HG03039 (cell line): ENCODE measurements at regions not wholly inside any gene's neighbourhood (a gene's known extent, or its start where the extent isn't known, plus 50 kb on each side); places are given as distances from the start of the nearest gene placed in this dataset.

Experiments
- ATAC-seq: cut with Tn5 transposase; IDR thresholded peaks from one replicate; pipeline ENCODE4 v1.9.1; 2021; ENCODE audit warnings: mild to moderate bottlenecking, moderate library complexity; ENCODE audit not compliant: unreplicated experiment

- ATAC-seq: no peak
These were observed 780.9 kb downstream of the ARAP2 start for GRCh38 chr4:35463251-35463952.

GRCh38 chr4:35464964-35465528 is 779.3 kb downstream of the ARAP2 start:
- ATAC-seq: no peak

GRCh38 chr4:35491093-35491492 is 753.2 kb downstream of the ARAP2 start:
- no peak for ATAC-seq

GRCh38 chr4:35493977-35494376 is 750.3 kb downstream of the ARAP2 start:
- no peak for ATAC-seq

- ATAC-seq: no peak
These were observed 749.4 kb downstream of the ARAP2 start for GRCh38 chr4:35494955-35495354.

GRCh38 chr4:35500812-35501211 is 743.5 kb downstream of the ARAP2 start:
- ATAC-seq: no peak

GRCh38 chr4:35503435-35503834 is 740.9 kb downstream of the ARAP2 start:
- no peak for ATAC-seq

GRCh38 chr4:35506161-35506560 is 738.2 kb downstream of the ARAP2 start:
- ATAC-seq: no peak

GRCh38 chr4:35511851-35512250 is 732.5 kb downstream of the ARAP2 start:
- ATAC-seq: no peak

GRCh38 chr4:35516102-35516501 is 728.2 kb downstream of the ARAP2 start:
- ATAC-seq: no peak

GRCh38 chr4:35520059-35520458 is 724.3 kb downstream of the ARAP2 start:
- no peak for ATAC-seq

- ATAC-seq: no peak
These were observed 722.6 kb downstream of the ARAP2 start for GRCh38 chr4:35521682-35522081.

GRCh38 chr4:35525192-35525978 is 718.9 kb downstream of the ARAP2 start:
- ATAC-seq: no peak

GRCh38 chr4:35526456-35526855 is 717.9 kb downstream of the ARAP2 start:
- ATAC-seq: no peak

- ATAC-seq: no peak
These were observed 709.4 kb downstream of the ARAP2 start for GRCh38 chr4:35534962-35535361.

GRCh38 chr4:35538807-35539206 is 705.5 kb downstream of the ARAP2 start:
- ATAC-seq: no peak

GRCh38 chr4:35539404-35540055 is 704.8 kb downstream of the ARAP2 start:
- no peak for ATAC-seq

- ATAC-seq: no peak
These were observed 703.0 kb downstream of the ARAP2 start for GRCh38 chr4:35541146-35541887.

- no peak for ATAC-seq
These were observed 702.5 kb downstream of the ARAP2 start for GRCh38 chr4:35541888-35542213.

- ATAC-seq: no peak
These were observed 695.4 kb downstream of the ARAP2 start for GRCh38 chr4:35548921-35549320.

- ATAC-seq: no peak
These were observed 687.9 kb downstream of the ARAP2 start for GRCh38 chr4:35556387-35556786.
